ENCODE measurements at regions not wholly inside any gene's neighbourhood (a gene's known extent, or its start where the extent isn't known, plus 50 kb on each side); places are given as distances from the start of the nearest gene placed in this dataset.

- TF ChIP-seq CTCF (IDR thresholded peaks at IDR 0.05), result no peak
- no peak for TF ChIP-seq POLR2A (IDR thresholded peaks at IDR 0.05)
Observed at GRCh38 chr10:84951616-84952015, 623.2 kb downstream of the CCSER2 start.

Measured in lower leg skin (tissue), 3 donors.